ENCODE measurements at regions not wholly inside any gene's neighbourhood (a gene's known extent, or its start where the extent isn't known, plus 50 kb on each side); places are given as distances from the start of the nearest gene placed in this dataset.

- Mint-ChIP-seq H3K27me3 (ENCODE audit: unreplicated experiment) (no peaks in the 10 kb centered on the region), H3K27ac (ENCODE audit: unreplicated experiment) (no peak overlapping the region), H3K4me1 (ENCODE audit: unreplicated experiment) (no peaks in the 10 kb centered on the region), H3K9me3 (ENCODE audit: unreplicated experiment) (no peaks in the 10 kb centered on the region), H3K36me3 (ENCODE audit: low read depth, unreplicated experiment) (no peaks in the 10 kb centered on the region), H3K4me3 (ENCODE audit: unreplicated experiment) (no peak overlapping the region)
- TF ChIP-seq CTCF (IDR thresholded peaks at IDR 0.05; ENCODE audit: unreplicated experiment): no peak
- DNase-seq (ENCODE audit: low spot score): no peak
Observed at GRCh38 chr12:87054226-87054625, 798.0 kb upstream of the MGAT4C start.

GRCh38 chr12:87051621-87052020, 795.4 kb upstream of the MGAT4C start:
- Mint-ChIP-seq H3K27ac (ENCODE audit: unreplicated experiment) (no peak overlapping the region), H3K4me1 (ENCODE audit: unreplicated experiment) (no peaks in the 10 kb centered on the region), H3K36me3 (ENCODE audit: low read depth, unreplicated experiment) (no peaks in the 10 kb centered on the region), H3K4me3 (ENCODE audit: unreplicated experiment) (no peak overlapping the region), H3K9me3 (ENCODE audit: unreplicated experiment) (no peaks in the 10 kb centered on the region), H3K27me3 (ENCODE audit: unreplicated experiment) (no peaks in the 10 kb centered on the region)
- TF ChIP-seq CTCF (IDR thresholded peaks at IDR 0.05; ENCODE audit: unreplicated experiment): no peak
- DNase-seq (ENCODE audit: low spot score): no peak

- H3K4me3 Mint-ChIP-seq (ENCODE audit: unreplicated experiment): no peak overlapping the region
- no peaks in the 10 kb centered on the region for H3K4me1 Mint-ChIP-seq (ENCODE audit: unreplicated experiment)
- no peaks in the 10 kb centered on the region for H3K36me3 Mint-ChIP-seq (ENCODE audit: low read depth, unreplicated experiment)
- DNase-seq (ENCODE audit: low spot score): no peak
- no peak overlapping the region for H3K27ac Mint-ChIP-seq (ENCODE audit: unreplicated experiment)
- no peak for TF ChIP-seq CTCF (IDR thresholded peaks at IDR 0.05; ENCODE audit: unreplicated experiment)
- H3K27me3 Mint-ChIP-seq (ENCODE audit: unreplicated experiment): no peaks in the 10 kb centered on the region
- no peaks in the 10 kb centered on the region for H3K9me3 Mint-ChIP-seq (ENCODE audit: unreplicated experiment)
Observed at GRCh38 chr12:87047691-87048090, 791.5 kb upstream of the MGAT4C start.

GRCh38 chr12:87039536-87039935, 783.3 kb upstream of the MGAT4C start:
- H3K4me3 Mint-ChIP-seq (ENCODE audit: unreplicated experiment): no peak overlapping the region
- DNase-seq (ENCODE audit: low spot score): no peak
- no peaks in the 10 kb centered on the region for H3K4me1 Mint-ChIP-seq (ENCODE audit: unreplicated experiment)
- no peak for TF ChIP-seq CTCF (IDR thresholded peaks at IDR 0.05; ENCODE audit: unreplicated experiment)
- H3K27ac Mint-ChIP-seq (ENCODE audit: unreplicated experiment): no peak overlapping the region
- H3K27me3 Mint-ChIP-seq (ENCODE audit: unreplicated experiment): no peaks in the 10 kb centered on the region
- no peaks in the 10 kb centered on the region for H3K9me3 Mint-ChIP-seq (ENCODE audit: unreplicated experiment)
- H3K36me3 Mint-ChIP-seq (ENCODE audit: low read depth, unreplicated experiment): no peaks in the 10 kb centered on the region

- H3K27me3 Mint-ChIP-seq (ENCODE audit: unreplicated experiment): no peaks in the 10 kb centered on the region
- no peak for DNase-seq (ENCODE audit: low spot score)
- no peaks in the 10 kb centered on the region for H3K4me1 Mint-ChIP-seq (ENCODE audit: unreplicated experiment)
- H3K36me3 Mint-ChIP-seq (ENCODE audit: low read depth, unreplicated experiment): no peaks in the 10 kb centered on the region
- no peak overlapping the region for H3K27ac Mint-ChIP-seq (ENCODE audit: unreplicated experiment)
- no peaks in the 10 kb centered on the region for H3K9me3 Mint-ChIP-seq (ENCODE audit: unreplicated experiment)
- TF ChIP-seq CTCF (IDR thresholded peaks at IDR 0.05; ENCODE audit: unreplicated experiment): no peak
- no peak overlapping the region for H3K4me3 Mint-ChIP-seq (ENCODE audit: unreplicated experiment)
Observed at GRCh38 chr12:87038098-87038497, 781.9 kb upstream of the MGAT4C start.
